Kidney tubule cell (primary cell): ENCODE measurements at regions not wholly inside any gene's neighbourhood (a gene's known extent, or its start where the extent isn't known, plus 50 kb on each side); places are given as distances from the start of the nearest gene placed in this dataset.
A peak's percentile ranks its signal among the peaks of the same experiment; 100 is the strongest.
"Not testable (repeated sequence)": the region's sequence is repeated elsewhere in the genome, so short reads cannot be mapped to it uniquely, and the experiment has no call there.

Experiments used
- DNase-seq: peaks from one replicate; pipeline ENCODE4 v3.0.0-alpha.2; 2018; ENCODE audit warnings: low spot score

DNA sequence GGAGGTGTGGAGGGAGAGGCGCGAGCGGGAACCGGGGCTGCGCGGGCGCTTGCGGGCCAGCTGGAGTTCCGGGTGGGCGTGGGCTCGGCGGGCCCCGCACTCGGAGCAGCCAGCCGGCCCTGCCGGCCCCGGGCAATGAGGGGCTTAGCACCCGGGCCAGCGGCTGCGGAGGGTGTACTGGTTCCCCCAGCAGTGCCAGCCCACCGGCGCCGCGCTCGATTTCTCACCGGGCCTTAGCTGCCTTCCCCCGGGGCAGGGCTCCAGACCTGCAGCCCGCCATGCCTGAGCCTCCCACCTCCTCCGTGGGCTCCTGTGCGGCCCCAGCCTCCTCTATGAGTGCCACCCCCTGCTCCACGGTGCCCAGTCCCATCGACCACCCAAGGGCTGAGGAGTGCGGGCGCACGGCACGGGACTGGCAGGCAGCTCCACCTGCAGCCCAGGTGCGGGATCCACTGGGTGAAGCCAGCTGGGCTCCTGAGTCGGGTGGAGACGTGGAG is 141.4 kb downstream of the SPRY1 start:
- DNase-seq: not testable (repeated sequence)

DNA sequence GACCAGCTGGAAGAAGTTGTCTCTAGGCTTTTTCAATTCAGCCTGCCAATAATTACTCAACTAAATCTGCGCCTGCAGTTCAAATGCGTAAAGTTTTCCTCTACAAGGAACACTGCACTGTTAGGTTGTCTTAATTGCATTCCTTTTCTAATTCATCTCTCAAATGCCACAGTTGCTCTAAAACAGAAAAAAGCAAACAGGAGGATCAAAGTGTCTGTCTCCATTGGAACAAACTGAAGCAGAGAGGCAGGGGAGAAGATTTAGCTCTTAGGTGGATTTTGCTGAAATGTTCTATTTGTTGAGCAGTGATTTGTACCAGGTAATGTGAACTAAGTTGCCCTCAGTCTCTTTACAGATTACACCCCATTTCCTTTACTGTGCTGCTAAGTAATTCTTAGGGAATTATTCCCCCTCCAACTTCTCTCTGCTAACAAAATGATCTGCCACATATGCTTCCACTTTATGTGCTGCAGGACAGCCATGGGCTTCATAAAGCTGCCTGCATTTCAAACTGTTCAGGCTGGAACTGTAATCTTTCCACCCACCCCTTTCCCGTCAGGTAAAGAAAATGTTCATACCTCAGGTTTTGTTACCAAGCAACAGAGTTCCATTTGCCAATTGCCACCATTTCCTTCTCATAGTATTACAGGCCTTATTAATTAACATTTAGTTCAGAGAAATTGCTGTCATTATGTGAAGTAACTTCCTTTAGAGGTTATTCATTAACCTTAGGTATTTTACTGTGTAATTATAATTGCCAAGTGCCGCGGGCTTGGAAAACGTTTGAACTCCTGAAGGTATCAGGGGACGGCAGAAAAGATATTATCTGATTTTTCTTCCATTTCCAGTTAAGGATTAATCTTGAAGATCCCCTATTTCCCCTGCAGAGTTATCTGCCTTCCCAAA is 149.3 kb downstream of the SPRY1 start:
- DNase-seq: peak; percentile 73

DNA sequence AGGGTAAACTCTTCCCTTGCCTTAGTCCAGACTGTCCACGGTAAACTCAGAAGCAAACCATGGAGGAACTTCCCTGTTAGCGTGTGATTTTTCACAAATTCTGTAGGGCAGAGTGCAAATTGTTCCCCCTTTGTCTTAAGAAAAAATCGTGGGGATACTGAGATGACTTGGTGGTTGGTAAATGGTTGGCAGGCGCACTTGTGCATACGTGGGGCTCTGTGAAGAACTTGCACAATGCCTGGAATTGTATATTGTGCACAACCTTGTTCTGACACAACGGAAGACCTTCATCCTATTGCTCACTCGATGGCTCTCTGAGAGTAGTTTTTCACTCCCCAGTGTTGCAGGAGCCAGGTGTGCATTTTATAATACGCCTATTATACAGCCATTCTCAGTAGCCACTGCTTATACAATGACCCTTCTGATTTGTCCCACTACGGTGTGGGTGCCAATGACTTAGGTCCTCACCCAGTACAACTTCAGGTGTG is 150.0 kb downstream of the SPRY1 start:
- no peak for DNase-seq

DNA sequence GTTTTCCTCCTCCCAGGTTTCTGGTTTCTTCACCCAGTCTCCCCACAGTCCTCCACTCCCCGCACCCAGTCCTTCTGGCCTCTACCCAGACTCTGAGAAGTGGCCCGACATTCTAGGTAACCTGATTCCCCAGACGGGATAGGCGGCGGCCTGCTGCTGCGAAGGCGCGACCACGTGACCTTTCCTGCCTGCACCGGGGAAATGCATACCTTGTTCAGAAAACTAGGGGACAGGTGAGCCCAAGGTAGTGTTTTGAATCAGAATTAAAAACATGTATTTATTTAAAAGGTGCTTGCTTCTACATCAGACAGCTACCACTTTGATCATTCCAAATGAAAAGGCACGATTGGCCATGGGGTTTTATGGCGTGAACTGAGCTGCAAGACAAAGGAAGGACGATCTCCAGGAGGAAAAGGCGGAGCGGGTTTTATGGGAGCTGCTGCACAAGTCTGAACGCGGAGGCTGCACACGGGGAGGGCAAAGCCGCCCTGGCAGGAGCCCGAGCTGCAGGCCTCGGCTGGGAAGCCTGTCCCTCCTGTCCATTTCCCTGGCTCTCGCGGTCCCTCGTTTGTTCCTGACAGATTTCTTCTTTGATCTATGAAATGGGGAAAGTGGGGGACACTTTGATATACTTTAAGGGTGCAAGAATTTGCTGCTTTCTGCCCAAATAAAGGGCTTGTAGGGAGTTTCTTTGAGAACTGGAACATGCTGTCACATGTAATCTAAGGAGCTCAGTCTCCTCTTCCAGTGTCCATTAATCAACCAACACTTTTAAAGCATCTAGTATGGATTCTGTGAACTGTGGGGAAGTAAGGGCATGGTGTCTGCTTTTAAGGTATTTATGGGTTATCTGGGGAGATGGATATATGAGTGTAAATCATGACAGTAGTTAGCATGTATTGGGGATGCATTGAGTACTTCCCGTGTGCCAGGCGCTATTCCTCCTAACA is 150.9 kb downstream of the SPRY1 start:
- peak; percentile 59 for DNase-seq

DNA sequence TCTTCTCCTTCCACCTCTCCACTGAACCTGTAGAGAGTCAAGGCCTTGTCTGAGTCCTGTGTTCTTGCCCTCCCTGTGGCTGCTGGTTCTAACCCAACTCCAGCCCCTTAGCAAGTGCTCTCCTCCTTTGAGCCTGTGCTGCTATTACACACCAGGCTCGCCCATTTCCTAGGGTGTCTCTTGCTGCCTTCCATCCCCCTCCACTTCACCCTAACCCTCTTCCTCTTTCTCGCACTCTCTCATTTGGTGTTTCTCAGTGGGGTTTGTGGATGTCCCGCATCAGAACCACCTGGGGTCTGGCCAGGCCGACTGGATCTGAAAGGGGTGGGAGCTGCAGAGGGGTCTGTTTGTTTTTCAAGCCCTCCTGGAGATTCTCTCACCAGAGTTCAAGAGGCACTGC is 156.7 kb downstream of the SPRY1 start:
- no peak for DNase-seq

DNA sequence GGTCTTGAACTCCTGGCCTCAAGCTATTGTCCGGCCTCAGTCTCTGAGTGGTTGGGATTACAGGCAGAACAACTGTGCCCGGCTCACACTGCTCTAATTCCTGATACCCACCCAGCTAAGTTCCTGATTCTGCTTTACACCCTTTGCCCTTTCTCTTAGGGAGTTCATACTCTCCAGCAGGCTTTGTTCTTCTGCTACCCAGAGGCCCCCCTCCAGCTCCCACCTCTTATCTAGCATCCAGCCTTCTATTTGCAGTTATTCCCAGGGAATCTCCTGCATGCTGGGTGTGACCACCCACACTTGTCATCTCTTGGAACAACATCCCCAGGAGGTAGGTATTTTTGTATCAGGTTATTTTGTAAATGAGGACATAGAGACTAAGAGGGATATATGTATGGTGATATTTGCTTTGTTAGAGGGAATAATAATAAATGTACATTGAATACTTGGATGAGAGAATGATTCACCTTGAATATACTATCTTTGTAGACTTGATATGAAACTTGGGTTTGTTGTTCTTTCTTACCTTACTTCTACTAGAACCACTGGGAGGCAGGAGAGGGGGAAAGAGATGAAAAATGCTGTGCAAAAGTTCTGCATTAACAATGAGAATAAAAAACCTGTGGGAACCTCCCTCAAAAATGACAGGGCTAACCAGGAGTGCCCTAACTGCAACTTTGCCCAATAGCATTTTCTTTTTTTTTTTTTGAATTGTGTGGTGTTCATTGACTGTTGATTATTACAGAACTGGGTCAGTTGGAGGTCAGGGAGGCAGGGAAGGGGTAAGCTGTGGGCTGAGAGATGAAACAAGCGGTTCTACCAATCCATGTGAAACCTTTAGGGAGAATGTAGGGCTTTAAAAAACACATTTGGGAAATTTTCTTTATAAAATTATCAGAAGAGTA is 157.4 kb downstream of the SPRY1 start:
- DNase-seq: no peak

DNA sequence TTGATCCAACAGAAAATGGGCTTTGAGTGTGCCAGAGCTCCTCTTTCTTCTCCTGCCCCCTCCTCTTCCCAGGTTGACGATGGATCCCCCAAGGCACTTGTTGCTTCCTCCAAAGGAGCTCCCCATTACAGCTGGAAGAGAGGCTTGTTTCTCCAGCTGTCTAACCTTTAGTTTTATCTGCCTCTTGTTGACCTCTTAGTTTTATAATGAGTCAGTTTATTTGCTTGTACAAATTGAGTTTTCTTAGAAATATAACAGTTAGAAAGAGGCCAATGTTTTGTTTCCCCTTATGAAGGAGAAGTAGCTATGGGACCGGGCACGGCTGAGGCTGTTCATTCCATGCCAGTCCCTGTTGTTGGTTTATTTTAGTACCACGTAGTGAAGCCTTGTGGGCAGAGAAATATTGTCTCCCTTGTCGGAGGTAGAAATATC is 158.2 kb downstream of the SPRY1 start:
- DNase-seq: no peak

DNA sequence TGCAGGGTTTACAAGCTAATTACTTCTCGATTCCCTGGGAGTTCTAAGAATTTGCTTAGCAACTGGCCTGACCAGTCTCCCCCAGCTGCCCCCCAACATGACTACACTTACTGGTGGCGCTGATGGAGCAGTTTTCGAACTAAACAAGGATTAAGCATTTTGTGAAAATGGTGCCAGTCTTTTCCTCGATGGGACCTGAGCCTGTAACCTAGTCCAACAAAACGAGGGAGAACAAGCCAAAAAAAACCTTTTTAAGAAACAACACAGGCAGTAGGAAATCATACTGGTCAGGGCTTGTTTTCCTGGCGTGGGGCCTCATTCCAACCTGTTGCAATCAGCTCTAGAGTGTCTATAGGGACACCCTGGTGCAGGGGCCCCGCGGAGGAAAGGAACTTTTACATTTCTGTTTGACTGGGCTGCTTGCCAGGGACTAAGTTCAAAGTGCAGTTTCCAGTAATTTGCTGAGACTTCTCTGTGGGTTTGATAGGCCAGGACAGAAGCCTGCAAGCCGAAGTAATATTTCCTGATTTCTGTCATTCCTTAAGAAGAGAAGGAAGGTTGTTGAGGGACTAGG is 158.7 kb downstream of the SPRY1 start:
- peak; percentile 82 for DNase-seq

DNA sequence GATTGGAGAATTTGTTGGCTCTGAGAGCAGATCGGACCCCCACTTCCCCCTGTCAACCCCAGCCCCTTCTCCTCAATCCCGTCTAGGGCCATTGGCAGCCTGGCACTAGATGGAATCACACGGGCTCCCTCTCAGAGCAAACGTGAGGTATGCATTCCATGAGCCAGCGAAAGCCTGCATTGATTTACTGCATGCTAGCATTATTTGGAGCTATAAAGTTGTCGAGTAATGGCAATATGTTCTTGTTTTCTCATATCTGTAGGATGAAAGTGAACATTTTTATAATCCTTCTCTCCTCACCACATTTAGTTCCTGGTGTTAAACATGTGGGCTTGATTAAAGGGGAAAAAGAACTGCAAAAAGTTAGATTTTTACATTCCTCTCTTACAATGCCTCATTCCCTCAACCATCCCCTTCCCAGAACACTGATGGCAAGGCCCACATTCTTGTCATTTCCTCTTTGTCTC is 159.2 kb downstream of the SPRY1 start:
- DNase-seq: peak; percentile 8

DNA sequence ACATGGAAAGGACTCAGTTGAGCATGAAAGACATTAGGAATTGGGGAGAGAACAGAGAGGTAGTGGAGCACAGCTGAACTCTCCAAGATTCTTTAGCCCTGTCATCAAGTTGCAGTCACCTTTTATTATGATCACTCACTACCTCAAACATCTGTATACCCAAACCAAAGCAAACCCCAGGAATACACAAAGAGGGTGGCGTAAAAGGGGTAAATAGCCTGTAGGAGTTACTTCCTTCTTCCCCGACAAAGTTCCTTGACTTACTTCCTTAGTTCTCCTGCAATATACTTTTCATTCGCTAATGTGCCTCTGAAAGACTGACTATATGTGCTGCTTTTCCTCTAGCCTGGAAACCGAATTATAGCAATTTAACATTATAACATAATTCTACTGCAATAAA is 159.9 kb downstream of the SPRY1 start:
- no peak for DNase-seq

DNA sequence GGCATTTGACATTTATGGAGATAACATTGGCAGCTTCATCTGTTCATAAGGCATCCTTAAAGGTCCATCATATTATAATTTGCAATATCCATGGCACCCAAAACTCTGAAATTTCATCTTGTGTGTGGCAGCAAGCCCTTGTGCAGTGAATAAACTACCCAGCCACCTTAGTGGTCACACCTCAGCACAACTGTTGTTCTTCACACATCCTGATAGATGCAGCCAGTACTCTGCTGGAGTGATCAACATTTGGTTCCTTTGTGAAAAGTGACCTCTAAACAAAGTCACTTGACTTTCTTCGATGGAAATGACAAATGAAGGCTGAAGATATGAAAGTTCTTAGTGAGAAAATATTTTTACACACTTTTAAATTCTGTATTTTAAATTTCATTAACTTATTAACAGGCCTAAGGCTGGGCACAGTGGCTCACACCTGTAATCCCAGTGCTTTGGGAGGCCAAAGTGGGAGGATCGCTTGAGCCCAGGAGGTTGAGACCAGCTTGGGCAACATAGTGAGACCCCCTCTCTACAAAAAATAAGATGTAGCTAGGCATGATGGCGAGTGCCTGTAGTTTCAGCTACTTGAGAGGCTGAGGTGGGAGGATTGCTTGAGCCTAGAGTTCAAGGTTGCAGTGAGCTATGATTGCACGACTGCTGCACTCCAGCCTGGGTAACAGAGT is 161.4 kb downstream of the SPRY1 start:
- DNase-seq: no peak

DNA sequence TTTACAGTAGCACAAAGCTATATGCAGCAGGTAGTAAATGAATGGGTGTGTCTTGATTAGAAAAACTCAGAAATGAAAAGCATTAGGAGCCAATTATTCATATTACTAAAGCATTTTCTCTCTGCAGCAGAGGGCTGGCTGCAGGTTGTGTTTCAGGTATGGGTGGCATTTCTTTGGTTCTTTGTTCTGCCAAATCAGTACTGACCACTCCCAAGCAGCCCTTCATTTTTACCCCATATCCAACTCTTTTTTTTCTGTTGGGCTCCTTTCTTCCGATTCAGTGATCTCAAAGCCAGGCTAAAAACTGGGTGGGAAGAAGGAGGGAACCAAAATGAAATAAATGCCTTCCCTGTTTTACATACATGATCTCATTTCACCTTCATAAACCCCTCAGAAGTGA is 162.3 kb downstream of the SPRY1 start:
- no peak for DNase-seq

DNA sequence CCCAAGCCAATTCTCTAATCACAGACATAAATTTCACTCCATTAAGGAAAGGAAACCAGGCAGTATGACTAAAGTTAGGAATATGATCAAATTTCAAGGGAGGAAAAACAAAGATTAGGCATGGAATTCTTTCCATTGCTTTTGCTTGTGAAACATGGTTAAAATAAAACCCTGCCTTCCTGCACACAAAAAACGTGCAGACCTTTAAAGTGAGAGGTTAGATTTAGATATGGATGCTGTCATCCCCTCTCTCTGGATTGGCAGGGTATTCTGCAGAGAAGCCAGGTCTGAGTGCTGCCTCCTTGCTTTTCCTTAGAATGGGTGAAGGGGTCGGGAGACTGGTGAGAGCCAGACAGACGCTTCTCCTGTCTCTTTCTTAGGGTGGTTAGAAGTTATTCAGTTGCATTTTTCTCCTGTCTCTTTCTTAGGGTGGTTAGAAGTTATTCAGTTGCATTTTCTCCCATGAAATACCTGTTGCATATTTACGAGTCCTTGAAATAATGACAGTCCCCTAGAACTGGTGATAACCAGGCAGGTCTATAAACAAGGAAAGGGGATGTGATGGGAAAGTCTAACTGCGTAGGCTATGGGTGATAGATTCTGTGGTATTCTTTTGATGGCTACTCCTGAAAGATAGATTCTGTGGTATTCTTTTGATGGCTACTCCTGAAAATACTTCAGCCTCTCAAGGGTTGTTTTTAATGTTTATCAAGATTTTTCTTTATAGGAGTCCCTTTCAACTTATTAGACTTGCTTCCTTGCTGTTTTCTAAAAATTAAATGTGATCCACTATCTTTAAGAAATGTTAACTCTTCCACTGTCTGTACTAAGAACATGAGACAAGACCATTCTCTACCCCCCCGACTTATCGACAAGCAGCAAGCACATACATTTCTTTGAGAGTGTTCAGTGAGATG is 163.6 kb downstream of the SPRY1 start:
- DNase-seq: peak; percentile 49

DNA sequence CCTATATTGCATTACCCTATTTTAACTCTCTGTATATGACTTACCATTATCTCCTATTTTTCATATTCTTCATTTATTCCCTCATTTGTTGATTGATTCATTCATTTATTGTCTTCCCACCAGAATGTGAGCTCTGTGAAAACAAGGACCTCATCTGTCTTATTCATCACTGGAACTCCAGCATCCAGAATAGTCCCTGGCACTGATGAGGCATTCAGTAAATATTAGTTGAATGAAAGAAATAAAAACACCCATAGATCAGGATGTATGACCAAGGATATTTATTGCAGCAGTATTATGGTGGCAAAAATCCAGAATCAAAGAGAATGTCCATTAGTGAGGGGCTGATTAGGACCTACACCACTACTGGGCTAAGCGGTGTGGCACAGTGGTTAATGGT is 164.9 kb downstream of the SPRY1 start:
- no peak for DNase-seq

DNA sequence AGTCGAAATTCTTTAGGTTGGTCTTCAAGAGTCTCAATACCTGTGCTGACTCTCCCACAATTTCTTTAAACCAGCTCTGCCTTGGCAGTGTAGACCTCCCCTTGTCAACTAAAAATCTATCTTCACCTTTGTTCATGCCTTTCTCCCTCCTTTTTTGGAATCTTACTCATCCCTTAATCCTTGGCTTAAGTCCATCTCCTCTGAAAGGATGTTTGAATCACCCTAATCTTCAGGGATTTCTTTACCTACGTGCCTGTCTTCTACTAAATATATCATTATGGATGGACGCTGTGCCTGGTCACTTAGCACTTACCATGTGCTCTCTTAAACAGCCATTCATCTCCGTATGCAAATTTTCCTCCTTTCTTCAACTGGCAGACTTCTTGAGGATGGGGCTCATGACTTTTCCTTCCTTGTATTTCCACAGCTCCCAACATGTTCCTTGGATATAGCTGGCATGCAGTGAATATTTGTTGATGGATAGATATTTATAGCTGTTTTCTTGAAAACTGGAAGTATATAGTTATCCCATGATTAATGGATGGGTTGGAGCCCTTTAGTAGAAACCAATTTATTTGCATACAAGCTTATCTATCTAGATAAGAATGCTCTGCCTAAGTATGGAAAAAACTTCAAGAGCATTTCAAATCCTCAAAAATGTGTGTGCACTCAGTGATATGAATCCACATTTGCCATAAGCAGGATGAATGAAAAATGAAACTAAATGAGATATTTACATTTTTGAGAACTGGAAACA is 166.6 kb downstream of the SPRY1 start:
- DNase-seq: no peak

DNA sequence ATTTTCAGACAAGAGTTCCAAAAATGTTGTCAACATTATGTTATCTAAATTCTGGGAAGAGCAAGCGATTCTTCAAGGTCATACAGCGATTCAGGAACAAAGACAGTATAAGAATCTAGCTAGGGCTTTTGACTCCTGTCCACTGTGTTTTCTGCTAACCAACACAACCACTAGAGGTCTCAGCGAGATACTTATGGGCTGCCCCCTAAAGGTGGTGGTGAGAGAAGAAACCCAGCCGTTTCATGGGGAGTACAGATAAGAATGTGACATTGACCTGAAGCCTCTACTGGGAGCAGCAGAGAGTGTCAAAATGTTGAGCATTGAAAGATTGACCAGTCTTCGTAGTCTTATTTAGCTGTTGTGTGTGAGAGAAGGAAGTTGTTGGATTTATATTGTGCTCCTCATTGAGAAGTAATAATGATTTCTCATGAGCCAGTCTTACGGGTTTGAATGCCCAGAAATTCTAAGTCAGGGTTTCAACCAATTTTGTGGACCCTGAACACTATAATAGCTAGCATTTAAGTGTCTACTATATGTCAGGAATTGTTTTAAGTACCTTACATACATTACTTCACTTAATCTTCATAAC is 168.3 kb downstream of the SPRY1 start:
- peak; percentile 82 for DNase-seq

DNA sequence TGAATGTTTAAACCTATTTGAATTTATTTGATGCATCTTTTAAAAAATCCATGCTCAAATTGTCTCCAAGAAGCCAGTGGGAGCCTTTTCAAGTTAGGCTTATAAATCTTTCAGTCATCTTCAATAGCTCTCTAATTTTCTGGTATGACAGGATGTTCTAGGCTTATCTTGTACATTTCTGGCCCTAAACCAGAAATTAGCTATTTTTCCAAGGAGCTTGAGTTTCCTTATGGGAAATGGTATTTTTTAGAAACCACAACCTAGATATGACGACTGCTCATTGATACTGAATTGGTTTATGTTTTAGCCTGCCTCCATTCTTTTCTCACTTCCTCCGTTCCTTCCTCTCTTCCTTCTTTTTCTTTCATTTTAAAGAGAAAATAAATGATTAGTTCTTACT is 172.3 kb downstream of the SPRY1 start:
- DNase-seq: no peak

DNA sequence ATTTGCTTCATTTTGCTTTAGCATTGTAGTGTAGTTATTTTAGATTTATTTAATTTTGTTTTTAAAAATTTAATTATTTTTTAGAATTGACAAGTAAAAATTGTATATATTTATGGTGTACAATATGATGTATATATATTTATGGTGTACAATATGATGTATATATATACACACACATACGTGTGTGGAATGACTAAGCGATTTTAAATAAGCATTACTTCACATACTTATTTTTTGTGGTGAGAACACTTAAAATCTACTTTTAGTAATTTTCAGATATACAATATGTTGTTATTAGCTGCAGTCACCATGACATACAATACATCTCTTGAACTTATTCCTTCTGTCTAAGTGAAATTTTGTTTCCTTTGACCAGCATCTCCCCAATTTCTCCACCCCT is 172.9 kb downstream of the SPRY1 start:
- no peak for DNase-seq
